HCT116 (cell line): ENCODE measurements at regions not wholly inside any gene's neighbourhood (a gene's known extent, or its start where the extent isn't known, plus 50 kb on each side); places are given as distances from the start of the nearest gene placed in this dataset.

Experiments used
- ATAC-seq: fragments of 200-7000 bp; cut with Tn5 transposase; 2 replicates; pipeline ENCODE4 v1.9.1; 2020; ENCODE audit warnings: mild to moderate bottlenecking, moderate library complexity
- BruUV-seq: library from RNA; stranded (reverse); fragments of 400-500 nt; replicated peaks from 2 replicates; lab custom pipeline; 2021; lab: Mats Ljungman, UMichigan
- CTCF ChIA-PET: fragments of 300-600 bp; sonication (Branson Sonifier 250); formaldehyde crosslinking; loops from one replicate; lab custom pipeline; 2021; ENCODE audit warnings: antibody characterized with exemption; lab: Charles Lee
- POLR2A ChIA-PET: fragments of 300-600, 350-600 bp; sonication (Branson Sonifier 250); formaldehyde crosslinking; loops from one replicate; lab custom pipeline; 2021; ENCODE audit warnings: antibody characterized with exemption; lab: Charles Lee
- RAD21 ChIA-PET, 2 experiments: fragments of 300-600 bp; sonication (Branson Sonifier 250); formaldehyde crosslinking; loops; one replicate each; lab custom pipeline; 2023; ENCODE audit warnings: low total read pairs in 2 of 2; ENCODE audit not compliant: uncharacterized antibody in 2 of 2, unreplicated experiment in 2 of 2, low non-redundant PET in 1 of 2; lab: Charles Lee
- DNase-seq: peaks from one replicate; pipeline ENCODE4 v3.0.0-alpha.2; 2010; ENCODE audit warnings: low read depth, low spot score
- H2AFZ ChIP-seq: fragments of 200-600 bp; shearing (Covaris generic), sonication (generic); 2 replicates; pipeline ENCODE4 v1.6.1; 2017; ENCODE audit warnings: low read depth, mixed run types, mixed read lengths, antibody characterized with exemption, low read length; ENCODE audit not compliant: poor library complexity, severe bottlenecking
- H3K27ac ChIP-seq: 2 replicates; pipeline ENCODE4 v1.5.1; 2012; ENCODE audit warnings: low read depth, low read length
- H3K27me3 ChIP-seq: fragments of 200-600 bp; sonication (generic); 2 replicates; pipeline ENCODE4 v1.6.1; 2016; ENCODE audit warnings: mixed run types, low read length, mixed read lengths; ENCODE audit not compliant: insufficient read depth
- H3K36me3 ChIP-seq, 2 experiments: fragments of 200-500 bp in 1 of 2; fragments of 200-600 bp in 1 of 2; sonication (Bioruptor generic) in 1 of 2; sonication (generic) in 1 of 2; 2 replicates each; pipeline versions ENCODE4 v1.5.1 to v1.6.1; 2014 to 2016; ENCODE audit warnings: low read length in 2 of 2, inconsistent platforms in 1 of 2, mixed read lengths in 1 of 2, mixed run types in 1 of 2; ENCODE audit not compliant: insufficient read depth in 2 of 2, control insufficient read depth in 1 of 2
- H3K4me1 ChIP-seq, 2 experiments: fragments of 200-600 bp in 1 of 2; sonication (generic) in 1 of 2; 2 replicates each; pipeline versions ENCODE4 v1.5.1 to v1.6.1; 2012 to 2017; ENCODE audit warnings: low read length in 2 of 2, inconsistent platforms in 1 of 2, mild to moderate bottlenecking in 1 of 2, mixed read lengths in 1 of 2, mixed run types in 1 of 2, moderate library complexity in 1 of 2; ENCODE audit not compliant: insufficient read depth in 2 of 2, control insufficient read depth in 1 of 2
- H3K4me2 ChIP-seq: fragments of 200-600 bp; sonication (generic); 2 replicates; pipeline ENCODE4 v1.6.1; 2017; ENCODE audit warnings: mixed run types, low read length, mixed read lengths
- H3K4me3 ChIP-seq, 2 experiments: fragments of 200-600 bp in 1 of 2; sonication (generic) in 1 of 2; replicated peaks in 1 of 2; 2 replicates each; pipeline ENCODE4 v1.5.1; 2011 to 2016; ENCODE audit warnings: low read length in 2 of 2, control low read depth in 1 of 2, low read depth in 1 of 2, mild to moderate bottlenecking in 1 of 2, mixed read lengths in 1 of 2, mixed run types in 1 of 2
- H3K79me2 ChIP-seq: fragments of 200-600 bp; sonication (generic); 2 replicates; pipeline ENCODE4 v1.6.1; 2017; ENCODE audit warnings: mild to moderate bottlenecking, mixed run types, low read length, moderate library complexity, mixed read lengths; ENCODE audit not compliant: insufficient read depth
- H3K9ac ChIP-seq: fragments of 200-600 bp; sonication (generic); 2 replicates; pipeline ENCODE4 v1.6.1; 2016; ENCODE audit warnings: low read length, mixed read lengths
- H3K9me2 ChIP-seq: fragments of 200-600 bp; sonication (generic), shearing (Covaris generic); 2 replicates; pipeline ENCODE4 v1.6.1; 2017; ENCODE audit warnings: mixed run types, mild to moderate bottlenecking, moderate library complexity; ENCODE audit not compliant: insufficient read depth
- H3K9me3 ChIP-seq, 2 experiments: fragments of 200-500 bp in 1 of 2; fragments of 200-600 bp in 1 of 2; sonication (Bioruptor generic) in 1 of 2; sonication (generic) in 1 of 2; 2 replicates each; pipeline ENCODE4 v1.6.1; 2014 to 2017; ENCODE audit warnings: low read length in 2 of 2, mixed read lengths in 2 of 2, inconsistent platforms in 1 of 2, low read depth in 1 of 2, mild to moderate bottlenecking in 1 of 2, mixed run types in 1 of 2, moderate library complexity in 1 of 2; ENCODE audit not compliant: control insufficient read depth in 1 of 2, insufficient read depth in 1 of 2
- H4K20me1 ChIP-seq: fragments of 200-600 bp; sonication (generic), shearing (Covaris generic); 2 replicates; pipeline ENCODE4 v1.6.1; 2017; ENCODE audit warnings: mixed run types, mild to moderate bottlenecking, moderate library complexity; ENCODE audit not compliant: insufficient read depth
- CBX3 ChIP-seq: IDR thresholded peaks from 2 replicates; pipeline ENCODE4 v1.6.1; 2012; ENCODE audit warnings: low read depth
- CEBPB ChIP-seq: IDR thresholded peaks from 2 replicates; pipeline ENCODE4 v1.6.1; 2012; ENCODE audit warnings: low read depth
- EGR1 ChIP-seq: IDR thresholded peaks from 2 replicates; pipeline ENCODE4 v1.6.1; 2012; ENCODE audit warnings: low read depth
- ELF1 ChIP-seq: IDR thresholded peaks from 2 replicates; pipeline ENCODE4 v1.6.1; 2012; ENCODE audit warnings: low read depth, borderline replicate concordance
- EZH2 ChIP-seq: fragments of 200-600 bp; sonication (generic); IDR thresholded peaks from 2 replicates; pipeline ENCODE4 v1.6.1; 2017; ENCODE audit warnings: antibody characterized with exemption, mixed run types
- EZH2phosphoT487 ChIP-seq: fragments of 200-600 bp; IDR thresholded peaks from 2 replicates; pipeline ENCODE4 v1.6.1; 2018; ENCODE audit warnings: antibody characterized with exemption, borderline replicate concordance
- FOSL1 ChIP-seq: IDR thresholded peaks from 2 replicates; pipeline ENCODE4 v1.6.1; 2012; ENCODE audit warnings: low read depth
- POLR2A ChIP-seq: IDR thresholded peaks from 2 replicates; pipeline ENCODE4 v1.7.0; 2011; ENCODE audit warnings: borderline replicate concordance; ENCODE audit not compliant: insufficient read depth, insufficient read length; ENCODE audit errors: extremely low read depth
- POLR2AphosphoS5 ChIP-seq: IDR thresholded peaks from 2 replicates; pipeline ENCODE4 v1.6.1; 2011; ENCODE audit warnings: mild to moderate bottlenecking, low read depth, low read length, moderate library complexity
- RAD21 ChIP-seq: IDR thresholded peaks from 2 replicates; pipeline ENCODE4 v1.6.1; 2012; ENCODE audit warnings: low read depth, mild to moderate bottlenecking
- SIN3A ChIP-seq: IDR thresholded peaks from 2 replicates; pipeline ENCODE4 v1.6.1; 2012; ENCODE audit warnings: low read depth
- SP1 ChIP-seq: IDR thresholded peaks from 2 replicates; pipeline ENCODE4 v1.6.1; 2012; ENCODE audit warnings: low read depth
- TCF7L2 ChIP-seq: IDR thresholded peaks from 2 replicates; pipeline ENCODE4 v1.7.0; 2011; ENCODE audit warnings: borderline replicate concordance, inconsistent platforms; ENCODE audit not compliant: insufficient read depth, insufficient read length; ENCODE audit errors: extremely low read depth
- YY1 ChIP-seq: IDR thresholded peaks from 2 replicates; pipeline ENCODE4 v1.6.1; 2011; ENCODE audit warnings: low read length, low read depth, moderate library complexity, mild to moderate bottlenecking; ENCODE audit not compliant: insufficient replicate concordance; ENCODE audit errors: extremely low read depth
- ZBTB33 ChIP-seq: IDR thresholded peaks from 2 replicates; pipeline ENCODE4 v1.6.1; 2011; ENCODE audit warnings: mild to moderate bottlenecking, low read length, moderate library complexity; ENCODE audit not compliant: insufficient replicate concordance; ENCODE audit errors: extremely low read depth
- ZFX ChIP-seq: fragments of 450-650 bp; IDR thresholded peaks from 2 replicates; pipeline ENCODE4 v1.6.1; 2017
- ZNF274 ChIP-seq: fragments of 200-500 bp; sonication (Bioruptor generic); IDR thresholded peaks from 2 replicates; pipeline ENCODE4 v1.6.1; 2014; ENCODE audit warnings: mild to moderate bottlenecking, low read depth, low read length, inconsistent platforms
- intact Hi-C: fragments of 100-400 bp; cut with micrococcal nuclease; formaldehyde crosslinking; loops from 2 replicates; pipeline ENCODE4 v1.10.0; 2022
- TF ChIP-seq, protein P1 (sequence below): IDR thresholded peaks from 2 replicates; pipeline ENCODE4 v1.6.1; 2012; ENCODE audit warnings: low read depth
- TF ChIP-seq, protein P2 (sequence below): IDR thresholded peaks from 2 replicates; pipeline ENCODE4 v1.6.1; 2012

DNA sequence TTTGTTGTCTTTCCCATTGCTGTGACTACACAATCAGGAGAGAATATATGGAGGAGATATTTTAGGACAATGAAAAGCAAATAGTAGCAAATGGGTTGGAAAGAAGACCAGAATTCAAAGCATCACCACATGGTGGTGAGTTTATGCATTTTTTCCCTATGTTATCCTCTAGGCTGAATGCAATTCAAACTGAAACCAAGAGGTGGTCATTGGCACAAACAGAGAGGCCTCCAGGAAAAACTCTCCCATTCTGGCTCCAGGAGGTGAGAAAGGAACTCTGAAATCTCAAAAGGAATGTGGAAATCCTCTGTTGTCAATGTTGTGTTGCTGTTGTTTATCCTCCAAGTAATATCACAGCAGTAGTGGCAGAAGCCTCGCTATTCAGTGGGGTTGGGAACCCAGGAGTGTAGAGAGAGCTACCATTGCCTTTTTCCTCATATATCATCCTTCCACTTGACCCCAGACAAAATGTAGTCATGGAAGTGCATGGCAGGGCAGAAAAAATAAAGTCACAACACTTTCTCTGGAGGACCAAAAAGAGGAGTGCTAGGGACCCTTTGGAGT, 819.1 kb downstream of the GRID1 start:
- no peaks in the 10 kb centered on the region for H3K9me2 ChIP-seq
- ChIA-PET POLR2A (no interaction called here), RAD21 (no interaction called here), CTCF (no interaction called here)
- H3K9me3 ChIP-seq: no peaks in the 10 kb centered on the region
- no peaks in the 10 kb centered on the region for H4K20me1 ChIP-seq
- H3K9ac ChIP-seq: no peak overlapping the region
- ATAC-seq: peak; percentile 60
- H3K27ac ChIP-seq: no peak overlapping the region
- no peaks in the 10 kb centered on the region for H3K4me1 ChIP-seq
- intact Hi-C loops: loop anchor here (1.0 to 5.0 kb wide), 2 partner anchors 592 to 830 kb away; no protein-coding TSS in a partner anchor
- no peak for DNase-seq
- H3K4me2 ChIP-seq: 0 out of 2 replicates have a peak overlapping the region, but pooled peaks have one; percentile 7
- no peaks in the 10 kb centered on the region for H3K36me3 ChIP-seq
- no TSS peak for BruUV-seq
- H3K4me3 ChIP-seq: no peak overlapping the region
- H3K79me2 ChIP-seq: no peaks in the 10 kb centered on the region
- peak overlapping the region; percentile 31 for H2AFZ ChIP-seq
- TF ChIP-seq POLR2A (no peak), SP1 (no peak), ZFX (no peak), SIN3A (no peak), ZBTB33 (no peak), CBX3 (no peak), YY1 (no peak), RAD21 (no peak), EGR1 (no peak), POLR2AphosphoS5 (no peak), EZH2 (no peak), ELF1 (no peak), ZNF274 (no peak), CEBPB (no peak), FOSL1 (no peak), EZH2phosphoT487 (no peak), TCF7L2 (no peak)
- TF ChIP-seq, protein P1, sequence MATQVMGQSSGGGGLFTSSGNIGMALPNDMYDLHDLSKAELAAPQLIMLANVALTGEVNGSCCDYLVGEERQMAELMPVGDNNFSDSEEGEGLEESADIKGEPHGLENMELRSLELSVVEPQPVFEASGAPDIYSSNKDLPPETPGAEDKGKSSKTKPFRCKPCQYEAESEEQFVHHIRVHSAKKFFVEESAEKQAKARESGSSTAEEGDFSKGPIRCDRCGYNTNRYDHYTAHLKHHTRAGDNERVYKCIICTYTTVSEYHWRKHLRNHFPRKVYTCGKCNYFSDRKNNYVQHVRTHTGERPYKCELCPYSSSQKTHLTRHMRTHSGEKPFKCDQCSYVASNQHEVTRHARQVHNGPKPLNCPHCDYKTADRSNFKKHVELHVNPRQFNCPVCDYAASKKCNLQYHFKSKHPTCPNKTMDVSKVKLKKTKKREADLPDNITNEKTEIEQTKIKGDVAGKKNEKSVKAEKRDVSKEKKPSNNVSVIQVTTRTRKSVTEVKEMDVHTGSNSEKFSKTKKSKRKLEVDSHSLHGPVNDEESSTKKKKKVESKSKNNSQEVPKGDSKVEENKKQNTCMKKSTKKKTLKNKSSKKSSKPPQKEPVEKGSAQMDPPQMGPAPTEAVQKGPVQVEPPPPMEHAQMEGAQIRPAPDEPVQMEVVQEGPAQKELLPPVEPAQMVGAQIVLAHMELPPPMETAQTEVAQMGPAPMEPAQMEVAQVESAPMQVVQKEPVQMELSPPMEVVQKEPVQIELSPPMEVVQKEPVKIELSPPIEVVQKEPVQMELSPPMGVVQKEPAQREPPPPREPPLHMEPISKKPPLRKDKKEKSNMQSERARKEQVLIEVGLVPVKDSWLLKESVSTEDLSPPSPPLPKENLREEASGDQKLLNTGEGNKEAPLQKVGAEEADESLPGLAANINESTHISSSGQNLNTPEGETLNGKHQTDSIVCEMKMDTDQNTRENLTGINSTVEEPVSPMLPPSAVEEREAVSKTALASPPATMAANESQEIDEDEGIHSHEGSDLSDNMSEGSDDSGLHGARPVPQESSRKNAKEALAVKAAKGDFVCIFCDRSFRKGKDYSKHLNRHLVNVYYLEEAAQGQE: no peak
- TF ChIP-seq, protein P2, sequence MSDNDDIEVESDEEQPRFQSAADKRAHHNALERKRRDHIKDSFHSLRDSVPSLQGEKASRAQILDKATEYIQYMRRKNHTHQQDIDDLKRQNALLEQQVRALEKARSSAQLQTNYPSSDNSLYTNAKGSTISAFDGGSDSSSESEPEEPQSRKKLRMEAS: no peak
- H3K27me3 ChIP-seq: peaks cover 21% of the 10 kb centered on the region
